H1 (cell line): ENCODE measurements at regions not wholly inside any gene's neighbourhood (a gene's known extent, or its start where the extent isn't known, plus 50 kb on each side); places are given as distances from the start of the nearest gene placed in this dataset.

ENCODE experiments used
- CTCF ChIA-PET: fragments of 300-600 bp; sonication (Branson Sonifier 250); formaldehyde crosslinking; loops from one replicate; lab custom pipeline; 2021; ENCODE audit not compliant: partially characterized antibody; lab: Charles Lee
- POLR2A ChIA-PET: fragments of 300-600 bp; sonication (Branson Sonifier 250); formaldehyde crosslinking; loops from one replicate; lab custom pipeline; 2021; ENCODE audit warnings: inconsistent platforms; ENCODE audit not compliant: partially characterized antibody; lab: Charles Lee
- DNase-seq, 2 experiments: peaks; one replicate each; pipeline versions ENCODE4 v3.0.0 to v3.0.0-alpha.2; 2010 to 2022; ENCODE audit warnings: low spot score in 2 of 2, low read depth in 1 of 2, mixed read lengths in 1 of 2
- FAIRE-seq: peaks from 2 replicates; lab custom pipeline; 2011; peaks lifted over from hg19 to GRCh38; lab: Jason Lieb, UNC
- H2AFZ ChIP-seq: 2 replicates; pipeline ENCODE4 v1.8.1; 2012; ENCODE audit warnings: low read length, inconsistent platforms
- H2AK5ac ChIP-seq: 2 replicates; pipeline ENCODE4 v1.6.1; 2013; ENCODE audit warnings: low read depth, low read length
- H2BK120ac ChIP-seq: replicated peaks from 2 replicates; pipeline ENCODE3; 2013; ENCODE audit warnings: low read depth, low read length, inconsistent platforms
- H2BK12ac ChIP-seq: 2 replicates; pipeline ENCODE4 v1.6.1; 2013; ENCODE audit warnings: low read depth, low read length
- H2BK15ac ChIP-seq: 2 replicates; pipeline ENCODE4 v1.6.1; 2013; ENCODE audit warnings: low read length
- H2BK20ac ChIP-seq: 2 replicates; pipeline ENCODE4 v1.6.1; 2013; ENCODE audit warnings: low read length
- H2BK5ac ChIP-seq: 2 replicates; pipeline ENCODE4 v1.6.1; 2013; ENCODE audit warnings: low read depth, low read length
- H3K14ac ChIP-seq: 2 replicates; pipeline ENCODE4 v1.6.1; 2013; ENCODE audit warnings: inconsistent platforms; ENCODE audit not compliant: insufficient read length
- H3K18ac ChIP-seq: 2 replicates; pipeline ENCODE4 v1.6.1; 2013; ENCODE audit warnings: low read length; ENCODE audit errors: extremely low read depth
- H3K23ac ChIP-seq: 2 replicates; pipeline ENCODE4 v1.6.1; 2013; ENCODE audit warnings: inconsistent platforms; ENCODE audit not compliant: insufficient read length
- H3K23me2 ChIP-seq: 2 replicates; pipeline ENCODE4 v1.6.1; 2013; ENCODE audit warnings: low read depth, low read length
- H3K27ac ChIP-seq: 2 replicates; pipeline ENCODE4 v1.6.1; 2011; ENCODE audit warnings: low read depth, low read length, inconsistent platforms
- H3K27me3 ChIP-seq, 4 experiments: replicated peaks in 1 of 4; 1 replicate in 1 of 4; 2 replicates in 3 of 4; pipeline versions ENCODE4 v1.6.1 to v1.8.1; 2011 to 2013; ENCODE audit warnings: low read length in 3 of 4, mild to moderate bottlenecking in 3 of 4, inconsistent platforms in 2 of 4, mixed read lengths in 2 of 4, moderate library complexity in 1 of 4; ENCODE audit not compliant: control insufficient read depth in 3 of 4, insufficient read depth in 3 of 4; ENCODE audit errors: extremely low read depth in 1 of 4
- H3K36me3 ChIP-seq, 4 experiments: 2 replicates each; pipeline versions ENCODE4 v1.6.1 to v1.8.1; 2011 to 2013; ENCODE audit warnings: mild to moderate bottlenecking in 4 of 4, low read length in 3 of 4, moderate library complexity in 2 of 4, control low read depth in 1 of 4, inconsistent platforms in 1 of 4; ENCODE audit not compliant: insufficient read depth in 4 of 4, control insufficient read depth in 2 of 4
- H3K4ac ChIP-seq: replicated peaks from 2 replicates; pipeline ENCODE3; 2013; ENCODE audit warnings: low read length, low read depth, mixed read lengths, inconsistent platforms; ENCODE audit not compliant: insufficient read length
- H3K4me1 ChIP-seq, 4 experiments: replicated peaks in 1 of 4; 1 replicate in 1 of 4; 2 replicates in 3 of 4; pipeline versions ENCODE4 v1.6.1 to v1.8.1; 2011 to 2013; ENCODE audit warnings: low read length in 3 of 4, inconsistent platforms in 2 of 4, mixed read lengths in 1 of 4; ENCODE audit not compliant: insufficient read depth in 4 of 4, control insufficient read depth in 3 of 4
- H3K4me2 ChIP-seq, 2 experiments: 2 replicates each; pipeline versions ENCODE4 v1.6.1 to v1.8.1; 2011 to 2013; ENCODE audit warnings: low read depth in 2 of 2, low read length in 2 of 2, control low read depth in 1 of 2, inconsistent platforms in 1 of 2, mild to moderate bottlenecking in 1 of 2; ENCODE audit not compliant: insufficient read depth in 1 of 2
- H3K4me3 ChIP-seq, 4 experiments: fragments of 200-600, 300-600 bp in 1 of 4; sonication (generic), shearing (Covaris generic), sonication (Bioruptor Twin) in 1 of 4; 2 replicates each; pipeline versions ENCODE4 v1.5.1 to v1.8.1; 2011 to 2016; ENCODE audit warnings: low read length in 4 of 4, low read depth in 3 of 4, control low read depth in 2 of 4, inconsistent platforms in 2 of 4, mild to moderate bottlenecking in 2 of 4, mixed read lengths in 1 of 4, moderate library complexity in 1 of 4; ENCODE audit not compliant: insufficient read depth in 2 of 4; ENCODE audit errors: extremely low read depth in 1 of 4
- H3K56ac ChIP-seq: replicated peaks from 2 replicates; pipeline ENCODE3; 2013; ENCODE audit warnings: low read depth, mild to moderate bottlenecking, mixed read lengths, low read length, inconsistent platforms; ENCODE audit not compliant: insufficient read length
- H3K79me1 ChIP-seq: 2 replicates; pipeline ENCODE4 v1.6.1; 2013; ENCODE audit warnings: low read depth, low read length, control low read depth
- H3K79me2 ChIP-seq, 2 experiments: 2 replicates each; pipeline versions ENCODE4 v1.6.1 to v1.8.1; 2012 to 2013; ENCODE audit warnings: low read length in 2 of 2, mild to moderate bottlenecking in 2 of 2, inconsistent platforms in 1 of 2; ENCODE audit not compliant: insufficient read depth in 2 of 2, control insufficient read depth in 1 of 2
- H3K9ac ChIP-seq, 4 experiments: replicated peaks in 1 of 4; 1 replicate in 1 of 4; 2 replicates in 3 of 4; pipeline versions ENCODE4 v1.6.1 to v1.8.1; 2011 to 2013; ENCODE audit warnings: low read depth in 3 of 4, low read length in 3 of 4, control low read depth in 2 of 4, mild to moderate bottlenecking in 2 of 4, moderate library complexity in 2 of 4, inconsistent platforms in 1 of 4; ENCODE audit errors: extremely low read depth in 1 of 4
- H3K9me3 ChIP-seq, 2 experiments: 2 replicates each; pipeline versions ENCODE4 v1.6.1 to v1.8.1; 2012 to 2013; ENCODE audit warnings: mild to moderate bottlenecking in 2 of 2, moderate library complexity in 2 of 2, control low read depth in 1 of 2, inconsistent platforms in 1 of 2, low read depth in 1 of 2, low read length in 1 of 2, mixed read lengths in 1 of 2; ENCODE audit not compliant: insufficient read depth in 2 of 2
- H4K20me1 ChIP-seq, 2 experiments: replicated peaks in 1 of 2; 2 replicates each; pipeline versions ENCODE3 to v1.8.1; 2011 to 2013; ENCODE audit warnings: inconsistent platforms in 2 of 2, low read length in 2 of 2, mild to moderate bottlenecking in 1 of 2; ENCODE audit not compliant: insufficient read depth in 2 of 2, control insufficient read depth in 1 of 2
- H4K5ac ChIP-seq: 2 replicates; pipeline ENCODE4 v1.6.1; 2013; ENCODE audit warnings: low read length, low read depth, mixed read lengths, inconsistent platforms; ENCODE audit not compliant: insufficient read length
- H4K8ac ChIP-seq: 2 replicates; pipeline ENCODE4 v1.8.0; 2013; ENCODE audit warnings: mild to moderate bottlenecking, moderate library complexity, low read length, inconsistent platforms; ENCODE audit not compliant: insufficient read depth; ENCODE audit errors: extremely low read depth
- H4K91ac ChIP-seq: replicated peaks from 2 replicates; pipeline ENCODE3; 2013; ENCODE audit warnings: low read length, mixed read lengths, inconsistent platforms; ENCODE audit not compliant: insufficient read length
- ASH2L ChIP-seq: fragments of 200-600, 300-600 bp; sonication (generic); IDR thresholded peaks from one replicate; pipeline ENCODE4 v1.7.1; 2017; ENCODE audit warnings: low read length
- BRCA1 ChIP-seq: IDR thresholded peaks from 2 replicates; pipeline ENCODE4 v1.6.1; 2012; ENCODE audit warnings: low read depth, low read length, improper control_type of control experiment
- HDAC6 ChIP-seq: IDR thresholded peaks from one replicate; pipeline ENCODE4 v1.7.1; 2012; ENCODE audit warnings: low read depth, mild to moderate bottlenecking, inconsistent platforms, low read length, moderate library complexity
- KDM4A ChIP-seq: IDR thresholded peaks from one replicate; pipeline ENCODE4 v1.7.1; 2012; ENCODE audit warnings: low read depth, mild to moderate bottlenecking, moderate library complexity, low read length, inconsistent platforms; ENCODE audit not compliant: severe bottlenecking
- NRF1 ChIP-seq: IDR thresholded peaks from 2 replicates; pipeline ENCODE4 v1.6.1; 2011; ENCODE audit warnings: mild to moderate bottlenecking, low read depth, low read length, improper control_type of control experiment
- RNF2 ChIP-seq: fragments of 200-900, 300-1000 bp; sonication (generic); IDR thresholded peaks from 2 replicates; pipeline ENCODE4 v1.7.1; 2016; ENCODE audit warnings: borderline replicate concordance, low read depth, mild to moderate bottlenecking, antibody characterized with exemption, low read length; ENCODE audit not compliant: poor library complexity, severe bottlenecking; ENCODE audit errors: missing control alignments
- SIN3A ChIP-seq, 2 experiments: IDR thresholded peaks in 1 of 2; conservative IDR thresholded peaks in 1 of 2; 2 replicates each; pipeline ENCODE4 v1.6.1; 2011 to 2012; ENCODE audit warnings: low read length in 2 of 2, improper control_type of control experiment in 1 of 2, low read depth in 1 of 2, mild to moderate bottlenecking in 1 of 2
- TF ChIP-seq, protein P1 (sequence below): IDR thresholded peaks from 2 replicates; pipeline ENCODE4 v1.6.1; 2012; ENCODE audit warnings: inconsistent platforms

DNA sequence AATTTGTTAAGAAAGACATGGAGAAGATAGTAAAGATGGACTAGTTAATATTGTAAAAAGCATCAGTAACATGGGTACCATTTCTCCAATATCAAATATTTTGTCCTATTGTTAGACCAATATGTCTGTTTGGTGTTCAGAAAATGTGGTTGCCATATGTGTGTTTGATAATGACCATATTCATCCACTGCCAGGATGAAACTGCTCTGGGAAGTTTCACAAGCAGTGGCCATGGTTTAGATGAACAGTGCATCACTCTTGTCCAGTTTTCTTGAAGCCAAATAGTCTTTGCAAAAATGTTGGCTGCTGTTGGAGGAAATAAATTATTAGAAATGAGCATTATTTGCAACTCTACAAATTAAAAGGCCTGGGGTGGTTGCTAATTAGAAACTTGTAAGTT lies 333.8 kb downstream of the NUF2 start:
- Histone ChIP-seq H2AK5ac (no peak overlapping the region), H3K56ac (no peak overlapping the region), H2BK5ac (no peak overlapping the region), H3K27ac (no peak overlapping the region), H3K18ac (no peak overlapping the region), H3K79me2 (no peaks in the 10 kb centered on the region), H2BK120ac (no peak overlapping the region), H2BK15ac (no peak overlapping the region), H3K14ac (no peak overlapping the region), H3K4me3 (no peak overlapping the region), H3K79me1 (no peaks in the 10 kb centered on the region), H4K91ac (no peak overlapping the region), H3K23ac (no peak overlapping the region), H2AFZ (no peak overlapping the region), H3K4me1 (peaks cover 0 to 3% (median 0%) of the 10 kb centered on the region in 4 experiments; a peak in 2 of 7 replicates), H3K9ac (no peak overlapping the region), H2BK12ac (no peak overlapping the region), H4K5ac (no peak overlapping the region), H3K36me3 (no peaks in the 10 kb centered on the region), H4K20me1 (no peaks in the 10 kb centered on the region)
- CTCF ChIA-PET: no interaction called here
- DNase-seq (no peak), FAIRE-seq (no peak)
- TF ChIP-seq ASH2L (no peak), NRF1 (no peak), KDM4A (no peak), RNF2 (no peak), HDAC6 (no peak), SIN3A (conservative IDR thresholded peaks at IDR 0.05 in 1 of 2, IDR thresholded peaks at IDR 0.05 in 1 of 2; ENCODE audit: low read depth in 1 of 2, low read length in 2 of 2) (no peak), BRCA1 (no peak)
- TF ChIP-seq, protein P1, sequence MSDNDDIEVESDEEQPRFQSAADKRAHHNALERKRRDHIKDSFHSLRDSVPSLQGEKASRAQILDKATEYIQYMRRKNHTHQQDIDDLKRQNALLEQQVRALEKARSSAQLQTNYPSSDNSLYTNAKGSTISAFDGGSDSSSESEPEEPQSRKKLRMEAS: no peak
- TF ChIP-seq, all 59 proteins: peak for 0
- Histone ChIP-seq H3K9me3 (no peaks in the 10 kb centered on the region), H3K27me3 (no peaks in the 10 kb centered on the region), H3K4ac (no peak overlapping the region), H4K8ac (no peak overlapping the region), H2BK20ac (no peak overlapping the region), H3K23me2 (no peaks in the 10 kb centered on the region; the same call in 1 of the 2 replicates), H3K4me2 (no peak overlapping the region)
- POLR2A ChIA-PET: no interaction called here
